NCI-H2227 treated with DMSO at 0.1 percent for 48 hours (cell line): ENCODE measurements at regions not wholly inside any gene's neighbourhood (a gene's known extent, or its start where the extent isn't known, plus 50 kb on each side); places are given as distances from the start of the nearest gene placed in this dataset.
"Not testable (repeated sequence)": the region's sequence is repeated elsewhere in the genome, so short reads cannot be mapped to it uniquely, and the experiment has no call there.

Experiments
- DNase-seq: peaks from one replicate; lab custom pipeline; 2025; lab: John Stamatoyannopoulos, UW

DNA sequence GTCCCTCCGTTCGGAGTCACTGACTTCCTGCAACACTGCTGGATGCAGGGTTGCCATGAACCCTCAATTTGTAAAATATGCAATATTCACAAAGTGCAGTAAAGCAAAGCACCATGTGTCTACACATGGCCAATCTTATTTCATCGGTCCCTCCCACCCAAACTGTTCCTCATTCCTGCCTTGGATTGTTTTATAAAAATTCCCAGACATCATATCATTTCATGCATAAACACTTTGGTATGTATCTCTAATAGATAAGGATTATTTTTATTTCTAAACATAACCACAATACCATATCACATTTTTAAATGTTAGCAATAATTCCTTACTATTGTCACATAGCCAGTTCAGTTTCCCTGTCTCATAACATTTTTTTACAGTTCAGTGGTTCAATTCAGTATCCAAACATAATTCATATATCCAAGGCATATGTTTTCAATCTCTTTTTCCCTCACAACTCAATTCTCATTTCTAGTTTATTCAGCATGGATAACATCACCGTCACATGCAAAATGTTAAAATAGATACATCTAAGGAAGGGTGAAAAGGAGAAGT is 82.0 kb upstream of the PCAT7 start:
- no peak for DNase-seq

DNA sequence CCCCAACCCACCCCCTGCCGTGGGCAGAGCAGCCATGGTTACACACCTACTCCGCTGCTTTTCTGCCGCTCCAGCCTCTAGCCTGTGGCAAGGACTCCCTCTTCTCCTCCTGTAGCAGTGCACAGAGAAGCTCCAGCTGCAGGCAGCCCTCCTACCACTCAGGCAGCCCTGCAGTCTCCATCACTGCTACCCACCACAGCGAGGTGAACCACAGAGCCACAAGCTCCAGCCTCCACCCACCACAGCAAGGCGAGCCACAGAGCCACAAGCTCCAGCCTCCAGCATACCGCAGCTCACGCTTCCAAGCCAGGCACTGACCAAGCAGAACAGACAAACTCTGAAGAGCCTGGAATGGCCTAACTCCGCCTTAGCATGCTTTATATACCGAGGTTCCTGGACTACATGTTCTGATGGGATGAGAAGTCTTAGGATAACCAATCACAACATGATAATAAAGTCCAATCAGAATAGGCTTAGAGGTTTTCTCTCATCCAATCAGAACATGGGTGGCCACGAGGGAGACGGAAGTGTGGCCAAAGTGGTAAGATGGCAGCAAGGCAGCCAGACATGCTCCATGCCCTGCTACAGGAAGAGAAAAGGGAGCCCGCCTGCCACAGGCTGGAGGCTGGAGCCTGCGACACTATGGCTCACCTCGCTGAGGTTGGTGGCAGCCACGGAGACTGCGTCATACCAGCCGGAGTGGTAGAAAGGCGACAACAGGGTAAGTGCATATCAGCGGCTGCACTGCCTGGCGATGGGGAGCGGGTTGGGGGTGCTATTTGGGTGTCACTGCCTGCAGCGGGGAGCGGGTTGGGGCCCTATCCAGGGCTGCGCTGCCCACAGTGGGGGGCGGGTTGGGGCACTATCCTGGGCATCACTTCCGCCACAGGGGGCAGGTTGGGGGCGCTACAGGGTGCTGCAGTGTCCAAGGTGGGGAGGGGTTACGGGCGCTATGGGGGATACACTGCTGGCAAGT is 75.8 kb upstream of the PCAT7 start:
- DNase-seq = no peak

DNA sequence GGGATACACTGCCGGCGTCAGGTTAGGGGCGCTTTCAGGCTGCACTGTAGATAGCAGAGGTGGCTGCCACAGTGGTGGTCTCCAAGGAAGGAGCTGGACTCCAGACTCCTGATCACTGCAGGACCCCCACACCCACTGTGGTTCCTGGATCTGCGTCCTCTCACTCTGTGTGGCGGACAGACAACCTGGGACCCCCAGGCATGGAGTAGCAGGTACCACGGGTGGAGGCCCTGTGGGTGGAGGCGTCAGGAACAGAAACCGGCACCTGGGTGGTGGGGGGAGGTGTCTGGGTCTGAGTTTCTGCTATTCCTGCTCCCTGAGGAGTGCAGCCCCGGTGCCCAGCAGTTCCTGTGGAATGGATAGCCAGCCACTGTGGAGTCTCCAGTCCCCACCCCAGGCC is 75.1 kb upstream of the PCAT7 start:
- no peak for DNase-seq

DNA sequence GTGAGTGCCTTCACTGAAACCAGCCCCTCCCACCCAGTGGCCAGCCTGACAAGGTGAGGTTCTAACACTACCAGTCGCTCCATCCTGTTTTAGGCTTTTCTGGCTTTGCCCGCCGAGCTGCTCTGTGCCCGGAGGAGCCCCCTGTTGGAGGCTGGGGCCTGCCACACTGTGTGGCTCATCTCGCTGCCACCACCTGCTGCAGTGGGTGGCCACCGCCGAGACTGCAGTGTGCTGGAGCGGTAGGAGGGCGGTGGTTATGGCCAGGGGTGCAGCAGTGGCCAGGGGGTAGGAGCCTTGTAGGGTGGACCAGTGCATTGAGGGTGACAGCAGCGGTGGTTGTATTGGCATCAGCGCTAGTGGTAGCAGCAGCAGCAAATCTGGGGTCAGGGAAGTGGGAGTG is 74.7 kb upstream of the PCAT7 start:
- no peak for DNase-seq

DNA sequence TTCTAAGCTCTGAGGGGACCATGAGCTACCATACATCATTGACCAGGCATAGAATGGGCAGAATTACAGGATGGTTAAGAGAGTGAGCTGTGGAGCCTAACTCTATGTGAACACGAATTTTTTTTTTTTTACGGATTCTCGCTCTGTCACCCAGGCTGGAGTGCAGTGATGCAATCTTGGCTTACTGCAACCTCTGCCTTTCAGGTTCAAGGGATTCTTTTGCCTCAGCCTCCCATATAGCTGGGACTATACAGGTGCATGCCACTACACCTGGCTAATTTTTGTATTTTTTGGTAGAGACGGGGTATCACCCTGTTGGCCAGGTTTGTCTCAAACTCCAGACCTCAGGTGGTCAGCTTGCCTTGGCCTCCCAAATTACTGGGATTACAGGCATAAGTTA is 72.8 kb upstream of the PCAT7 start:
- no peak for DNase-seq

DNA sequence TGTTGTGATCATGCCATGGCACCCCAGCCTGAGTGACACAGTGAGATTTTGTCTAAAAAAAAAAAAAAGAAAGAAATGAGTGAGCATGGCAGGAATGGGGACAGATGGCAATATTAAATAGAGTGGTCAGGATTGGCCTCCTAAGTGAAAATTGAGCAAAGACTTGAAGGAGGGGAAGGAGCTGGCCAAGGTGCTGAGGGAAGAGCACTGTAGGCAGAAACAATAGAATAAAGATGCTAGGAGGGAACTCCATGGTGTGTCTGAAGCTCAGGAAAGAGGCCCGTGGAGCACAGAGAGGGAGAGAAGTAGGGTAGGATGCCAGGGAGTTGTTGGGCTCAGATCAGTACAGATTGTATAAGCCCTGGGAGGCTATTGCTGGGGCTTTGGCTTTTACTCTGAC is 64.4 kb upstream of the PCAT7 start:
- DNase-seq = no peak

DNA sequence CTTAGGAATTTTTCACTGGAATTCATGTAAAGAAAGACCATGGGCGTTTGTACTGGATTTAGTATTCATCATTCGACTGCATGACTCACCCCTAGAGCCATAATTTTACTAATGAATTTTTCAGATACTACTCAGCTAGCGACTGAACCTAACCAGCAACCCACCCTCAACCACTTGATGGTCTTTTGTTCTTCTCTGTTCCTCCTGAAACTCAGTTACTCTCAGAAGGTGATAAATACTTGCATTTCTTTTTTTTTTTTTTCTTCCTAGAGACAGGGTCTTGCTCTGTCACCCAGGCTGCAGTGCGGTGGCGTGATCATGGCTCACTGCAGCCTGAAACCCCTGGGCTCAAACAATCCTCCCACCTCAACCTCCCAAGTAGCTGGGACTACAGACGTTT is 62.8 kb upstream of the PCAT7 start:
- DNase-seq = not testable (repeated sequence)

DNA sequence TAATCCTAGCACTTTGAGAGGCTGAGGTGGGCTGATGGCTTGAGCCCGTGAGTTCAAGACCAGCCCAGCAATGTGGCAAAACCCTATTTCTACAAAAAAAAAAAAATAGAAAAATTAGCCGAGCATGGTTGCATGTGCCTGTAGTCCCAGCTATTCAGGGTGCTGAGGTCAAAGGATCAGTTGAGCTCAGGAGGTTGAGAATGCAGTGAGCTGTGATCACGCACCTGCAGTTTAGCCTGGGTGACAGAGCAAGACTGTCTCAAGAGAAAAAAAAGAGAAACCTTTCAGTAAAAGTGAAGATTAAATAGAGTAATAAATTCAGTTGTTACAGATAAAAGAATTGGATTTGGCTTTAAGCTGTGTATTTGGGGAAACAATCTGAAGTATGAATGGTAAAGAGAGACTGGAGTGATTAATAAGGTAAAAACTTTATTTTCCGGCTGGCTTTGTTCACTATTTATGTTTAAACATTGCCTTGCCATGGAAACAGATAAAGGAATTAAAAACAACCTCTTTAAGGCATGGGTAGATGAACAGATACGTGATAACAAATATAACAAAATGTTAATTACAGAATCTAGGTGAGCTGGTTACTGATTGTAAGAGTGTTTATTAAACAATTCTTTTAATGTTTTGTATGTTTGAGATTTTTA is 56.0 kb upstream of the PCAT7 start:
- no peak for DNase-seq

DNA sequence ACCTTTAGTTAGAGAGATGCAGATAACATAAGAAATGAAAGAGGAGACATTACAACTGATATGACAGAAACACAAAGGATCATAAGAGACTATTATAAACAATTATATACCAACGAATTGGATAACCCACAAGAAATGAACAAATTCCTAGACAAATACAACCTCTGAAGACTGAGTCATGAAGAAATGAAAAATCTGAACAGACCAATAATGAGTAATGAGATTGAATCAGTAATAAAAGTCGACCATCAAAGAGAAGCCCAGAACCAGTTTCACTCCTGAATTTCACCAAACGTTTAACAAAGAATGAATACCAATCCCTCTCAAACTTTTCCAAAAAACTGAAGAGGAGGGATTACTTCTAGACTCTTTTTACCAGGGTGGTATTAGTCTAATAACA is 50.5 kb upstream of the PCAT7 start:
- DNase-seq = no peak
